Mesodermal cell (in vitro differentiated cells): ENCODE measurements at regions not wholly inside any gene's neighbourhood (a gene's known extent, or its start where the extent isn't known, plus 50 kb on each side); places are given as distances from the start of the nearest gene placed in this dataset.
"Not testable (repeated sequence)": the region's sequence is repeated elsewhere in the genome, so short reads cannot be mapped to it uniquely, and the experiment has no call there.

Experiments
- H3K27ac ChIP-seq: 2 replicates; pipeline ENCODE4 v1.7.0; 2013; ENCODE audit warnings: mild to moderate bottlenecking, low read depth, low read length, moderate library complexity; ENCODE audit not compliant: severe bottlenecking
- H3K36me3 ChIP-seq: 2 replicates; pipeline ENCODE4 v1.7.1; 2013; ENCODE audit warnings: mild to moderate bottlenecking, low read length, moderate library complexity; ENCODE audit not compliant: control insufficient read depth, insufficient read depth
- H3K4me1 ChIP-seq: one replicate; pipeline ENCODE4 v1.7.1; 2013; ENCODE audit warnings: mild to moderate bottlenecking, low read length; ENCODE audit not compliant: insufficient read depth, control insufficient read depth, poor library complexity, severe bottlenecking
- H3K4me3 ChIP-seq: 2 replicates; pipeline ENCODE4 v1.7.0; 2013; ENCODE audit warnings: low read length, control low read depth, mild to moderate bottlenecking; ENCODE audit not compliant: insufficient read depth, poor library complexity, severe bottlenecking; ENCODE audit errors: extremely low read depth
- H3K9me3 ChIP-seq: 2 replicates; pipeline ENCODE4 v1.7.1; 2013; ENCODE audit warnings: mild to moderate bottlenecking, low read length, moderate library complexity; ENCODE audit not compliant: control insufficient read depth
- WGBS, 2 experiments: methylation state at CpG; one replicate each; pipeline ENCODE4 v1.1.5; 2013; ENCODE audit warnings: missing lambda C conversion rate in 2 of 2; ENCODE audit not compliant: insufficient coverage in 2 of 2; 5-methylcytosine and 5-hydroxymethylcytosine counted together

- Histone ChIP-seq H3K4me3 (no peak overlapping the region), H3K27ac (no peak overlapping the region), H3K9me3 (no peaks in the 10 kb centered on the region), H3K36me3 (no peaks in the 10 kb centered on the region), H3K4me1 (no peaks in the 10 kb centered on the region)
- WGBS, 2 experiments = 77% methylated on average over 2 of the region's 4 CpGs; no CpG with 5 or more reads in 1 of the 2 experiments
Observed at GRCh38 chr12:75798136-75798926, 233.2 kb downstream of the PHLDA1 start.

DNA sequence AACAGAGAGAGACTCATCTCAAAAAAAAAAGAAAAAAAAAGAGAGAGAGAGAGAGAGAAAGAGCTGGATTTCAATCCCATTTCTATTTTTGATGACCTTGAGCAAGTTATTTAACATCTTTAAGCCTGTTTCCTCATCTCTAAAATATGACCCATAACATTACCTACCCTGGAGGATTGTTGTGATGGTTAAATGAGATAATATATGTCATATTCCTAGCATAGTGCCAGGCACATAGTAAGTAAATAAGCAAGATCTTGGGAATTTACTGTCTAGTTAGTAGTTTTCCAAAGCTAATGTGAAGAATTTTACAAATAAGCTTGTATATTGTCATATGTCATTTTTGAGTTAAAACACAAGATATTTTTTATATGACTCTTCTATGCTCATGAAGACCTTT is 236.5 kb downstream of the PHLDA1 start:
- Histone ChIP-seq H3K9me3 (no peaks in the 10 kb centered on the region), H3K27ac (no peak overlapping the region), H3K4me3 (no peak overlapping the region), H3K36me3 (no peaks in the 10 kb centered on the region), H3K4me1 (no peaks in the 10 kb centered on the region)

DNA sequence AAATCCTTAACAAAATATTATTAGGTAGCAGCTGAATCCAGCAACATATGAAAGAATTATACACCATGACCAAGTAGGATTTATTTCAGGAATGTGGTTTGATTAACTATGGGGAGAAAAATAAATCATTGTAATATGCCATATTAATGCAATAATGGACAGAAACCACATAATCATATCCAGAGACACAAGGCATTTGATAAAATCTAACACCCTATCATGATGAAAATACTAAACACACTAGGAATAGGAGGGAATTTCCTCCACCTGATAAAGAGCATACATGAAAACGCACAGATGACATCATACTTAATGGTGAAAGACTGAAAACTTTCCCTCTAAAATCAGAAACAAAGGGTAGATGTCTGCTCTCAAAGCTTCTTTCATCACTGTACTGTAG is 238.9 kb downstream of the PHLDA1 start:
- Histone ChIP-seq H3K4me1 (no peaks in the 10 kb centered on the region), H3K4me3 (no peak overlapping the region), H3K36me3 (no peaks in the 10 kb centered on the region), H3K9me3 (no peaks in the 10 kb centered on the region), H3K27ac (no peak overlapping the region)
- WGBS, 2 experiments = no CpG with 5 or more reads among the region's 1 CpG

DNA sequence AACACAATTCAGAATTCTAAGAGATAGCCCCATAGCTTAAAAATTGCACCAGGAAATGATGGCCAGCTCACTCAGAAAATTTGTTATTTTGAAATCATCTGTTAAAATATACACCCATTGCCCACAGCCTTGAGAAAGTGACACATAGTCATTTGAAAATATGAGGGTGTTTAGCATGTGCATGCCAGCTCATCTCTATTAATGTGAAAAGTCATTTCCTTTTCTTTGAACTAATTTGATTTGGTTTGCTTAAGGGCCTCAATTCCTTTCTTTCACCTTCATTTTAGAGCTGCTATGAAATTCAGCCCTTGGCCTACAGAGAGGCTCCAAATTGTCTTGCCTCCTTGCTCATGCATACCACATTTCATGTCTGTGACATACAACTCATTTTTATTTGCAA is 241.4 kb downstream of the PHLDA1 start:
- Histone ChIP-seq H3K4me3 (no peak overlapping the region), H3K9me3 (no peaks in the 10 kb centered on the region), H3K4me1 (no peaks in the 10 kb centered on the region), H3K36me3 (no peaks in the 10 kb centered on the region), H3K27ac (no peak overlapping the region)

- not testable (repeated sequence) for H3K4me3 ChIP-seq, H3K27ac ChIP-seq
Observed at GRCh38 chr12:75787146-75787545, 244.4 kb downstream of the PHLDA1 start.

GRCh38 chr12:75786070-75786469 is 245.5 kb downstream of the PHLDA1 start:
- Histone ChIP-seq H3K36me3 (no peaks in the 10 kb centered on the region), H3K4me3 (no peak overlapping the region), H3K9me3 (peaks cover 3% of the 10 kb centered on the region), H3K4me1 (peaks cover 2% of the 10 kb centered on the region), H3K27ac (no peak overlapping the region)
- WGBS, 2 experiments = 100% methylated on average over 2 of the region's 3 CpGs

More at GRCh38 chr12:75787146-75787545, 244.4 kb downstream of the PHLDA1 start:
- H3K9me3 ChIP-seq, H3K36me3 ChIP-seq, H3K4me1 ChIP-seq: not testable (repeated sequence)
- WGBS, 2 experiments = 71 to 86% methylated on average over 1 of the region's 2 CpGs

GRCh38 chr12:75784591-75784990 is 247.0 kb downstream of the PHLDA1 start:
- Histone ChIP-seq H3K27ac (no peak overlapping the region), H3K4me3 (no peak overlapping the region), H3K36me3 (no peaks in the 10 kb centered on the region), H3K4me1 (peaks cover 12% of the 10 kb centered on the region), H3K9me3 (peaks cover 11% of the 10 kb centered on the region)
- WGBS, 2 experiments = 83 to 91% methylated on average over 1 of the region's 2 CpGs

DNA sequence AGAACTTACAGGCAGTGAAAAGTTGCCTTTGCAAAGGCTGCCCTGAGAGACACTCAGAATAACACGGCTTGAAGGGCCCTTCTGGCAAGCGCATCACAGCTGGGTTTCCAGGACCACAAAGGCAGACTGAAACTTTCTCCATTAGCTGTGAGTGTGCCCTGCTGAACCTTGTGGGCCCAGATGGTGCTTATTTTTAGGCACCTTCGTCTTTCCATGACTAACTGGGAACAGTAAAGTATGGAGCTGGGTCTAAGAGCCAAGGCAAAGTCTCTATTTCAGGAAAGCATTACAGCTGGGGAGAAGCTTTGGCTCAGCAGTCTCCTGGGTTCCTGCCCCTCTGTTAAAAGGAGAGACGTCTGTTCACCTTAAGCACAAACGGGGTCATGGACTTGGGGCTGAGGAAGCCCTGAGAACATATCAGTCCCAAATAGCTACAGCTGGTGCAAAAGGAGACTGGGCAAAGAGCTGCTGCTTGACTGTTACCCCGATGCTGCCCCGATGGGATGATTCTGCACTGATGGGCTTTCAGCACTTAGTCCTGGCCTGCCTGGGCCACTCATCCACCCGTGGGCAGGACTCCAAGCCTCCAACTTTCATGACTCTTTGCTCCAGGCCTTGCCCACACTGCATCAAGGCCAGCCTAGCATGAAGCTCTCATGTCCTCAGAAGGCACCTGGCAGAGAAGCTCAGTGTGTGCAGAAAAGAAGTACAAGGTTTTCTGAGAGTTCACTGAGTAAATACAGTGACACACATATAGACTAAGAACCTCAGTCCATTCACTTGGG is 248.3 kb downstream of the PHLDA1 start:
- Histone ChIP-seq H3K36me3 (no peaks in the 10 kb centered on the region), H3K4me3 (no peak overlapping the region), H3K9me3 (peaks cover 11% of the 10 kb centered on the region), H3K27ac (no peak overlapping the region), H3K4me1 (peaks cover 17% of the 10 kb centered on the region)
- 86 to 89% methylated on average over 7 to 8 of the region's 8 CpGs for WGBS, 2 experiments

DNA sequence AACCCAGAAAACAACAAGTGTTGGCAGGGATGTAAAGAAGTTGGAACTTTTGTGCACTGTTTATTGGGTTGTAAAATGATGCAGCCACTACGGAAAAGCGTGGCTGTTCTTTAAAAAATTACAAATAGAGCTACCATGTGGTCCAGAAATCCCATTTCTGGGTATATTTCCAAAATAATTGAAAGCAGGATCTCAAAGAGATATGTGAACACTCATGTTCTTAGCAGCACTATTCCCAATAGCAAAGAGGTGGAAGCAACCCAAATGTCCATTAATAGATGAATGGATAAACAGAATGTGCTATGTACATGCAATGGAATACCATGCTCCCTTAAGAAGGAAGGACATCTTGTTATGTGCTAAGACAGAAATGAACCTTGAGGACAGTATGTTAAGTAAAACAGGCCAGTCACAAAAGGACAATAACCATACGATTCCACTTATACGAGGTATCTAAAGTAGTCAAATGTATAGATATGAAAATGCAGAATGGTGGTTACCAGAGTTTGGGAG is 249.5 kb downstream of the PHLDA1 start:
- Histone ChIP-seq H3K9me3 (peaks cover 11% of the 10 kb centered on the region), H3K27ac (no peak overlapping the region), H3K4me1 (peaks cover 17% of the 10 kb centered on the region), H3K36me3 (no peaks in the 10 kb centered on the region), H3K4me3 (no peak overlapping the region)
- WGBS, 2 experiments = 100% methylated on average over 2 to 3 of the region's 4 CpGs

DNA sequence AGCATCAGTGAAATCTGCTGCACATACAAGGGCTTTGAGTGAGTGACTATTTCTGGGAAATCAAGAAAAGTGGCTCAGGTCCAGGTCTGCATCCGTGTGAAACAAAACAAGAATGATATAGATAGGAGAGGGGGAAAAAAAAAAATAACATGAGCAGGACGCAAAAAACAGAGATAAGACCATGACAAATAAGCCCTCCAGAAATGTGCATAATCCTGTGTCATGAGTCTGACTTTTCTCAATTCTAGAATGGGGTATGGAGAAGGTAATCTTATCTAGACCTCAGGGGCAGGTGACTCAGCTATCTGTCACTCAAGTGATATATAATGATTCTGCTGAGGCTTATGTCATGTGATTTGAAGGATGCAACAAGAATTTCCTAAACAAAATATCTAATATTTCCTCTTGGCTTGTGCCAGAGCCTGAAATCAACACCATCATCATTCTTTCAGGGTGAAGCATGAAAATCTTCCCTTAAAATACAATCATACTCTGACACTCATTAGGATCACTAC is 250.0 kb downstream of the PHLDA1 start:
- peaks cover 11% of the 10 kb centered on the region for H3K9me3 ChIP-seq
- H3K4me3 ChIP-seq = no peak overlapping the region
- peaks cover 17% of the 10 kb centered on the region for H3K4me1 ChIP-seq
- H3K27ac ChIP-seq = no peak overlapping the region
- H3K36me3 ChIP-seq = no peaks in the 10 kb centered on the region
- WGBS, 2 experiments = 80 to 93% methylated on average over 1 to 2 of the region's 2 CpGs
